ENCODE measurements at regions not wholly inside any gene's neighbourhood (a gene's known extent, or its start where the extent isn't known, plus 50 kb on each side); places are given as distances from the start of the nearest gene placed in this dataset.

DNA sequence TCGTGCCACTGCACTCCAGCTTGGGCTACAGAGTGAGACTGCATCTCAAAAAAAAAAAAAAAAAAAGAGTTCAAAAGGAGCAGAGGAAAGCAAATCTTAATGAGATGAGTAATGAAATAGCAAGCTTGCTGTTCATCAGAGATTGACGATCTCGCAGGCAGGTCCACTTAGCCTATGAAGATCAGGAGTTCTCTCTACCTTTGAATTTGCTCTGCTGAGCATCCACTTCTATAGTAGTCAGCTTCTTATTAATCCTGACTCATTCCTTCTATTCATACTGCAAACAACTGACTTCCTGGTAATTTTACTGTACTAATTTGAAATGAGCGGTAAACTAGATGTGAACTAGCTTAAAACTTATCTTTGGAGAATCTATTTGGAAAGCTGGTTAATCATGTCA, 1014.6 kb downstream of the GATA3 start:
- H3K9me3 ChIP-seq (ENCODE audit: low read depth) = no peaks in the 10 kb centered on the region
- 93% methylated on average over 4 of the region's 4 CpGs for WGBS (ENCODE audit: low lambda C conversion rate, missing lambda C conversion rate)
- H3K9me2 ChIP-seq (replicated peaks; ENCODE audit: insufficient read depth) = no peaks in the 10 kb centered on the region
- no peaks in the 10 kb centered on the region for H3K27me3 ChIP-seq
- H3K4me2 ChIP-seq = no peak overlapping the region
- no peaks in the 10 kb centered on the region for H3K4me1 ChIP-seq (ENCODE audit: insufficient read depth)
- no peaks in the 10 kb centered on the region for H3K36me3 ChIP-seq (replicated peaks; ENCODE audit: insufficient read depth, low read depth)
- no peak for DNase-seq (ENCODE audit: low spot score)
- TF ChIP-seq, protein P1, sequence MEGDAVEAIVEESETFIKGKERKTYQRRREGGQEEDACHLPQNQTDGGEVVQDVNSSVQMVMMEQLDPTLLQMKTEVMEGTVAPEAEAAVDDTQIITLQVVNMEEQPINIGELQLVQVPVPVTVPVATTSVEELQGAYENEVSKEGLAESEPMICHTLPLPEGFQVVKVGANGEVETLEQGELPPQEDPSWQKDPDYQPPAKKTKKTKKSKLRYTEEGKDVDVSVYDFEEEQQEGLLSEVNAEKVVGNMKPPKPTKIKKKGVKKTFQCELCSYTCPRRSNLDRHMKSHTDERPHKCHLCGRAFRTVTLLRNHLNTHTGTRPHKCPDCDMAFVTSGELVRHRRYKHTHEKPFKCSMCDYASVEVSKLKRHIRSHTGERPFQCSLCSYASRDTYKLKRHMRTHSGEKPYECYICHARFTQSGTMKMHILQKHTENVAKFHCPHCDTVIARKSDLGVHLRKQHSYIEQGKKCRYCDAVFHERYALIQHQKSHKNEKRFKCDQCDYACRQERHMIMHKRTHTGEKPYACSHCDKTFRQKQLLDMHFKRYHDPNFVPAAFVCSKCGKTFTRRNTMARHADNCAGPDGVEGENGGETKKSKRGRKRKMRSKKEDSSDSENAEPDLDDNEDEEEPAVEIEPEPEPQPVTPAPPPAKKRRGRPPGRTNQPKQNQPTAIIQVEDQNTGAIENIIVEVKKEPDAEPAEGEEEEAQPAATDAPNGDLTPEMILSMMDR (IDR thresholded peaks at IDR 0.05; ENCODE audit: poor library complexity) = no peak
- no peak for TF ChIP-seq EZH2 (IDR thresholded peaks at IDR 0.05; ENCODE audit: borderline replicate concordance)
- no peak for TF ChIP-seq EZH2phosphoT487 (IDR thresholded peaks at IDR 0.05; ENCODE audit: low read depth, severe bottlenecking, unreplicated experiment)
- no peak overlapping the region for H3K27ac ChIP-seq
- H4K20me1 ChIP-seq (ENCODE audit: insufficient read depth, poor library complexity, severe bottlenecking) = no peaks in the 10 kb centered on the region
- no peak overlapping the region for H3K4me3 ChIP-seq
- H2AFZ ChIP-seq = no peak overlapping the region
- no peaks in the 10 kb centered on the region for H3K79me2 ChIP-seq

DNA sequence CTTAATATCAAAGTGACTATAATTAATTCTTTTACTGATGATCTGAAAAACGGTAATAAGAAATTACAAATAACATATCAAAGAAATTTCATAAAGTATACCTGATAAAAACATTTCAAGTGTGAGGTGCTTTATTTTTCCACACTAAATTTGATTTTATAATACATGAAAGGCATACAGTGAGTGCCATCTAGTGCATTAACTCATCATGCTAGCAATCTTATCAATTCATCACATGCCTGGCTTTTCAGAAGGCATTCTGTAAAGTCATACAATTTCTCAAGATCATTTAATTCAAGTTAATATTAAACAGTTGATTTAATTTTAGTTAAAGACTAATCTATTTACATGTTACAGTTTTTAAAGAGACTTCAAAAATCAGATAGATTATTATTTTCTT, 1020.9 kb downstream of the GATA3 start:
- H3K27ac ChIP-seq = no peak overlapping the region
- H3K27me3 ChIP-seq = no peaks in the 10 kb centered on the region
- 79% methylated on average over 1 of the region's 1 CpG for WGBS (ENCODE audit: low lambda C conversion rate, missing lambda C conversion rate)
- no peaks in the 10 kb centered on the region for H3K9me3 ChIP-seq (ENCODE audit: low read depth)
- no peaks in the 10 kb centered on the region for H3K79me2 ChIP-seq
- no peaks in the 10 kb centered on the region for H3K36me3 ChIP-seq (replicated peaks; ENCODE audit: insufficient read depth, low read depth)
- no peaks in the 10 kb centered on the region for H3K4me1 ChIP-seq (ENCODE audit: insufficient read depth)
- no peak overlapping the region for H3K4me2 ChIP-seq
- TF ChIP-seq EZH2 (IDR thresholded peaks at IDR 0.05; ENCODE audit: borderline replicate concordance) (no peak), EZH2phosphoT487 (IDR thresholded peaks at IDR 0.05; ENCODE audit: low read depth, severe bottlenecking, unreplicated experiment) (no peak)
- TF ChIP-seq, protein P1 (IDR thresholded peaks at IDR 0.05; ENCODE audit: poor library complexity) = no peak
- no peaks in the 10 kb centered on the region for H4K20me1 ChIP-seq (ENCODE audit: insufficient read depth, poor library complexity, severe bottlenecking)
- no peaks in the 10 kb centered on the region for H3K9me2 ChIP-seq (replicated peaks; ENCODE audit: insufficient read depth)
- DNase-seq (ENCODE audit: low spot score) = no peak
- no peak overlapping the region for H3K4me3 ChIP-seq
- no peak overlapping the region for H2AFZ ChIP-seq

DNA sequence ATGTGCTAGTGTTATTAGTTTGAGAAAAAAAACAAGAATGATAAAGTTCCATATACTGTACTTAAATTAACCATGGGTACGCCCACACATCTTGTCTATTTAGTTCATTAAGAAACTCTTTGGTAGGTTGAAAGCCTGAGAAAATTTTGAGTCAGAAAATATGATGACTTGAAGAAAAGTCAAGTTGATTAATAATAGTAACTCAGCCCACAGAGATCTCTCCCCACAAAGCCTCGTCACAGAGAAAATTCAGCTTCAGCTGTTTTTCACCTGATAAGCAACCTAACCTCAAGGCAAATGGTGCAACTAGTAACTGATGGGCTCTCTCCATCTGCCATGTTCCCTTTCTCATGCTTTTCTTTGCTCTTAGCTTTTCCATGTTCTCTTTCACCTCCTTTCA, 1021.6 kb downstream of the GATA3 start:
- H3K36me3 ChIP-seq (replicated peaks; ENCODE audit: insufficient read depth, low read depth) = no peaks in the 10 kb centered on the region
- H4K20me1 ChIP-seq (ENCODE audit: insufficient read depth, poor library complexity, severe bottlenecking) = no peaks in the 10 kb centered on the region
- no peaks in the 10 kb centered on the region for H3K9me3 ChIP-seq (ENCODE audit: low read depth)
- no peaks in the 10 kb centered on the region for H3K9me2 ChIP-seq (replicated peaks; ENCODE audit: insufficient read depth)
- H3K4me1 ChIP-seq (ENCODE audit: insufficient read depth) = no peaks in the 10 kb centered on the region
- H3K27ac ChIP-seq = no peak overlapping the region
- H3K4me2 ChIP-seq = no peak overlapping the region
- WGBS (ENCODE audit: low lambda C conversion rate, missing lambda C conversion rate) = 80% methylated on average over 2 of the region's 2 CpGs
- H3K27me3 ChIP-seq = no peaks in the 10 kb centered on the region
- no peaks in the 10 kb centered on the region for H3K79me2 ChIP-seq
- TF ChIP-seq EZH2 (IDR thresholded peaks at IDR 0.05; ENCODE audit: borderline replicate concordance) (no peak), EZH2phosphoT487 (IDR thresholded peaks at IDR 0.05; ENCODE audit: low read depth, severe bottlenecking, unreplicated experiment) (no peak)
- TF ChIP-seq, protein P1 (IDR thresholded peaks at IDR 0.05; ENCODE audit: poor library complexity) = no peak
- no peak overlapping the region for H2AFZ ChIP-seq
- no peak for DNase-seq (ENCODE audit: low spot score)
- H3K4me3 ChIP-seq = no peak overlapping the region

DNA sequence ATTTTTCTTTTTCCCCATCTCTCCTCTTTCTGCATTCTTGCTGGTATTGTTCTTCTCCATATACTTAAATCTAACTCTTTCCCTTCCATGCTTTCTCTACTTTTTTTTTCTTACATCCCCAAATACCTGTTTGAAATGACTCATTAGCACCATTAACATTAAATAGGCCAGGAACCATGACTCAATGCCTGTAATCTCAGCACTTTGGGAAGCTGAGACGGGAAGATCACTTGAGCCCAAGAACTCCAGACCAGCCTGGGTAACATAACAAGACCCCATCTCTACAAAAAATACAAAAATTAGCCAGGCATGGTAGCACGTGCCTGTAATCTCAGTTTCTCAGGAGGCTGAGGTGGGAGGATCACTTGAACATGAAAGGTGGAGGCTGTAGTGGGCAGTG, 1026.8 kb downstream of the GATA3 start:
- H2AFZ ChIP-seq = no peak overlapping the region
- no peaks in the 10 kb centered on the region for H3K36me3 ChIP-seq (replicated peaks; ENCODE audit: insufficient read depth, low read depth)
- H3K9me2 ChIP-seq (replicated peaks; ENCODE audit: insufficient read depth) = no peaks in the 10 kb centered on the region
- no peak for DNase-seq (ENCODE audit: low spot score)
- H3K4me2 ChIP-seq = no peak overlapping the region
- H3K9me3 ChIP-seq (ENCODE audit: low read depth) = no peaks in the 10 kb centered on the region
- TF ChIP-seq, protein P1 (IDR thresholded peaks at IDR 0.05; ENCODE audit: poor library complexity) = no peak
- TF ChIP-seq EZH2 (IDR thresholded peaks at IDR 0.05; ENCODE audit: borderline replicate concordance) (no peak), EZH2phosphoT487 (IDR thresholded peaks at IDR 0.05; ENCODE audit: low read depth, severe bottlenecking, unreplicated experiment) (no peak)
- H3K27ac ChIP-seq = no peak overlapping the region
- H3K79me2 ChIP-seq = no peaks in the 10 kb centered on the region
- no peaks in the 10 kb centered on the region for H4K20me1 ChIP-seq (ENCODE audit: insufficient read depth, poor library complexity, severe bottlenecking)
- H3K4me3 ChIP-seq = no peak overlapping the region
- no peaks in the 10 kb centered on the region for H3K27me3 ChIP-seq
- 60% methylated on average over 2 of the region's 2 CpGs for WGBS (ENCODE audit: low lambda C conversion rate, missing lambda C conversion rate)
- no peaks in the 10 kb centered on the region for H3K4me1 ChIP-seq (ENCODE audit: insufficient read depth)
